ENCODE measurements at regions not wholly inside any gene's neighbourhood (a gene's known extent, or its start where the extent isn't known, plus 50 kb on each side); places are given as distances from the start of the nearest gene placed in this dataset.

DNA sequence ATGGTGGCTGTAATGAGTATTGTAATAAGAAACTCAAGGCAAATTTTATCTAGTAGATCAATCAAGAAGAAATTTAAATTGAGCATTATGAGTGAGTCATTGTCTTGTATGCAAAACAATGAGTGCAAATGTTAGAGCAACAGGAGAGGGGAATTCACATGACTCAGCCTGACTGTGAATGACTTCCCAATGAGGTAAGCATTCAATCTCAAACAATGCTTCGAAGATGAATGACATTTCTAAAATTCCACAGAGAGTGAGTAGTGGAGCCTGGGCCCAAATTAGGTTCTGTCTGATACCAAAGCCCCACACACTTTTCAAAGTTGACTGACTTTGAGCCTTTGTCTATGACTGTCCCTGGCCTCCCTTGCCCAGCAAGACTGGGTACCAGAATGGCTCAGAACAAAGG is 738.0 kb downstream of the PTPRU start:
- Histone ChIP-seq H3K27ac (peak overlapping the region; percentile 19), H3K4me3 (ENCODE audit: low read depth, low read length) (no peak overlapping the region), H3K27me3 (replicated peaks) (no peaks in the 10 kb centered on the region), H3K36me3 (replicated peaks) (no peaks in the 10 kb centered on the region)
- DNase-seq, result peak; percentile 85
- in situ Hi-C loops (cut with HindIII; ENCODE audit: low pct_ligation_motif_present, low sequenced_read_pairs), result no loop called here
- TF ChIP-seq, protein P1, sequence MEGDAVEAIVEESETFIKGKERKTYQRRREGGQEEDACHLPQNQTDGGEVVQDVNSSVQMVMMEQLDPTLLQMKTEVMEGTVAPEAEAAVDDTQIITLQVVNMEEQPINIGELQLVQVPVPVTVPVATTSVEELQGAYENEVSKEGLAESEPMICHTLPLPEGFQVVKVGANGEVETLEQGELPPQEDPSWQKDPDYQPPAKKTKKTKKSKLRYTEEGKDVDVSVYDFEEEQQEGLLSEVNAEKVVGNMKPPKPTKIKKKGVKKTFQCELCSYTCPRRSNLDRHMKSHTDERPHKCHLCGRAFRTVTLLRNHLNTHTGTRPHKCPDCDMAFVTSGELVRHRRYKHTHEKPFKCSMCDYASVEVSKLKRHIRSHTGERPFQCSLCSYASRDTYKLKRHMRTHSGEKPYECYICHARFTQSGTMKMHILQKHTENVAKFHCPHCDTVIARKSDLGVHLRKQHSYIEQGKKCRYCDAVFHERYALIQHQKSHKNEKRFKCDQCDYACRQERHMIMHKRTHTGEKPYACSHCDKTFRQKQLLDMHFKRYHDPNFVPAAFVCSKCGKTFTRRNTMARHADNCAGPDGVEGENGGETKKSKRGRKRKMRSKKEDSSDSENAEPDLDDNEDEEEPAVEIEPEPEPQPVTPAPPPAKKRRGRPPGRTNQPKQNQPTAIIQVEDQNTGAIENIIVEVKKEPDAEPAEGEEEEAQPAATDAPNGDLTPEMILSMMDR (IDR thresholded peaks at IDR 0.05; ENCODE audit: low read depth, low read length, missing control alignments), result no peak

- H3K36me3 ChIP-seq (replicated peaks), result no peaks in the 10 kb centered on the region
- TF ChIP-seq, protein P1 (IDR thresholded peaks at IDR 0.05; ENCODE audit: low read depth, low read length, missing control alignments), result no peak
- H3K27ac ChIP-seq, result no peak overlapping the region
- H3K4me3 ChIP-seq (ENCODE audit: low read depth, low read length), result no peak overlapping the region
- in situ Hi-C loops (cut with HindIII; ENCODE audit: low pct_ligation_motif_present, low sequenced_read_pairs), result no loop called here
- H3K27me3 ChIP-seq (replicated peaks), result no peaks in the 10 kb centered on the region
- no peak for DNase-seq
Observed at GRCh38 chr1:29973406-29973805, 737.1 kb downstream of the PTPRU start.

DNA sequence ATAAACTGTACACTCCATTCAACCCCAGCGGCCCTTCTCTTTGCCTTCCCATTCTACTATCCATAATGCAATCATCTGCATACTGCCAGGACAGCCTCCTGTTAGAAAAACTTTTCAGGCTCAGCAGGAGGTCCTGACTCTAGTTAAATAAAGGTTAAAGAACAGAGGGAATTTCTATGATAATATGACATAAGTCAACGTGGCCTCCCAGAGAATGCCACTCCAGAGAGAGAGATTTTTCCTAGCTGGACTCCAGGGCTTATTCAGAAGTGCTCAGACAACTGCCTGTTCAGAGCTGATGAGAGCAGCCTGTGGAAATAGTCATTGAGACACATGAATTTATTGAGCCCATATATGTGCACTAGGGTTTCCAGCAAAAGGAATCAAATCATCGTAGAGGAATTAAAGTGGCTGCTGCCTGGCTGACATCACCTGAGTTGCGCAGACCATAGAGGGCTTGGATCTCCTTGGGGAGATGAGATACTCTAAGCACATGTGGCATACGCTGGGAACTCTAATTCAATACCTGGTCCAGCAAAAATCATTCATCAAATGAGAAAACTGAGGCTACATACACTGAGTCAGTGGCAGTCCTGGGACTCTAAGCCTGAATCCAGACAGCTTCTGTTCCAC is 736.2 kb downstream of the PTPRU start:
- in situ Hi-C loops (cut with HindIII; ENCODE audit: low pct_ligation_motif_present, low sequenced_read_pairs), result no loop called here
- H3K36me3 ChIP-seq (replicated peaks), result no peaks in the 10 kb centered on the region
- no peak for DNase-seq
- TF ChIP-seq, protein P1 (IDR thresholded peaks at IDR 0.05; ENCODE audit: low read depth, low read length, missing control alignments), result no peak
- no peak overlapping the region for H3K27ac ChIP-seq
- no peaks in the 10 kb centered on the region for H3K27me3 ChIP-seq (replicated peaks)
- no peak overlapping the region for H3K4me3 ChIP-seq (ENCODE audit: low read depth, low read length)

- TF ChIP-seq, protein P1 (IDR thresholded peaks at IDR 0.05; ENCODE audit: low read depth, low read length, missing control alignments), result no peak
Observed at GRCh38 chr1:29971703-29972102, 735.4 kb downstream of the PTPRU start.

GRCh38 chr1:29970747-29971325 is 734.5 kb downstream of the PTPRU start:
- in situ Hi-C loops (cut with HindIII; ENCODE audit: low pct_ligation_motif_present, low sequenced_read_pairs), result no loop called here
- Histone ChIP-seq H3K27me3 (replicated peaks) (no peaks in the 10 kb centered on the region), H3K4me3 (ENCODE audit: low read depth, low read length) (no peak overlapping the region), H3K27ac (no peak overlapping the region), H3K36me3 (replicated peaks) (no peaks in the 10 kb centered on the region)
- no peak for DNase-seq
- TF ChIP-seq, protein P1 (IDR thresholded peaks at IDR 0.05; ENCODE audit: low read depth, low read length, missing control alignments), result no peak

More at GRCh38 chr1:29971703-29972102, 735.4 kb downstream of the PTPRU start:
- Histone ChIP-seq H3K27me3 (replicated peaks) (no peaks in the 10 kb centered on the region), H3K4me3 (ENCODE audit: low read depth, low read length) (no peak overlapping the region), H3K27ac (no peak overlapping the region), H3K36me3 (replicated peaks) (no peaks in the 10 kb centered on the region)
- in situ Hi-C loops (cut with HindIII; ENCODE audit: low pct_ligation_motif_present, low sequenced_read_pairs), result no loop called here
- no peak for DNase-seq

DNA sequence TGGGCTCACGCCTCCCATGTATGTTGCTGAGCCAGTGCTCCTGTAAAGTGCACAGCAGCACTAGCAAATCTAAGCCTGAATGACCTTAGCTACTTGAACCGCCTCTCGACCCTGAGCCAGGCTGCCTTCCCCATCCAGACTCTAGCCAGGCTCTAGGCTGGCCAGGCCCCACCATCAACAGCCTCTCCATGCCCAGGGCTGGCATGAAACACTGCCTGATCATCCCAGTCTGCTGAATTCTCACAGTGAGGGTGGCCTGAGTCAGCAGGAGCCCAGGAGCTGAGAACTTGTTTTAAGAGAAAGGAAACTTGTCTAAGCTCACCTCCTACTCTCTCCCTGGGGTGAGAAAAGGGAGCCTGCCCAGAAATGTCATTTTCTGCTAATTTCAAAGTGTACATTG is 733.3 kb downstream of the PTPRU start:
- Histone ChIP-seq H3K36me3 (replicated peaks) (no peaks in the 10 kb centered on the region), H3K4me3 (ENCODE audit: low read depth, low read length) (no peak overlapping the region), H3K27ac (no peak overlapping the region), H3K27me3 (replicated peaks) (no peaks in the 10 kb centered on the region)
- no peak for DNase-seq
- in situ Hi-C loops (cut with HindIII; ENCODE audit: low pct_ligation_motif_present, low sequenced_read_pairs), result no loop called here
- TF ChIP-seq, protein P1 (IDR thresholded peaks at IDR 0.05; ENCODE audit: low read depth, low read length, missing control alignments), result no peak
